HepG2 (cell line): ENCODE measurements at regions not wholly inside any gene's neighbourhood (a gene's known extent, or its start where the extent isn't known, plus 50 kb on each side); places are given as distances from the start of the nearest gene placed in this dataset.
A peak's percentile ranks its signal among the peaks of the same experiment; 100 is the strongest.

ENCODE experiments used
- ATAC-seq: fragments of 200-7000 bp; cut with Tn5 transposase; 3 replicates; pipeline ENCODE4 v1.9.1; 2020; ENCODE audit warnings: mild to moderate bottlenecking, moderate library complexity
- BruUV-seq: library from RNA; stranded (reverse); fragments of 400-500 nt; replicated peaks from 2 replicates; lab custom pipeline; 2021; lab: Mats Ljungman, UMichigan
- CTCF ChIA-PET: fragments of 300-600 bp; formaldehyde crosslinking; extraction: SDS; loops from one replicate; lab custom pipeline; 2021; ENCODE audit warnings: low total read pairs, inconsistent platforms, low intra/inter-chr PET ratio; lab: Yijun Ruan, JAX
- POLR2A ChIA-PET: fragments of 350-600 bp; sonication (Branson Sonifier 250); formaldehyde crosslinking; loops from one replicate; lab custom pipeline; 2020; ENCODE audit warnings: antibody characterized with exemption, inconsistent platforms; lab: Yijun Ruan, JAX
- DNase-seq: peaks from one replicate; pipeline ENCODE4 v3.0.0-alpha.2; 2015; ENCODE audit warnings: low spot score
- FAIRE-seq: peaks from 3 replicates; lab custom pipeline; 2011; peaks lifted over from hg19 to GRCh38; lab: Jason Lieb, UNC
- H2AFZ ChIP-seq: one replicate; pipeline ENCODE4 v1.6.1; 2011; ENCODE audit warnings: low read length, inconsistent platforms
- H3K27ac ChIP-seq: fragments of 300-600 bp; 3 replicates; pipeline ENCODE4 v1.8.0; 2011; ENCODE audit warnings: mixed run types, mild to moderate bottlenecking, mixed read lengths, low read length, inconsistent platforms; ENCODE audit not compliant: insufficient read depth; ENCODE audit errors: extremely low read length
- H3K27me3 ChIP-seq, 2 experiments: fragments of 200-600 bp in 1 of 2; 2 replicates in 1 of 2; 3 replicates in 1 of 2; pipeline versions ENCODE4 v1.6.0 to v1.8.0; 2011; ENCODE audit warnings: low read length in 2 of 2, mild to moderate bottlenecking in 2 of 2, moderate library complexity in 2 of 2, inconsistent platforms in 1 of 2; ENCODE audit not compliant: insufficient read depth in 2 of 2, control insufficient read depth in 1 of 2
- H3K36me3 ChIP-seq, 2 experiments: fragments of 200-600 bp in 1 of 2; replicated peaks in 1 of 2; 2 replicates in 1 of 2; 3 replicates in 1 of 2; pipeline versions ENCODE4 v1.5.1 to v1.8.0; 2011; ENCODE audit warnings: low read length in 2 of 2, inconsistent platforms in 1 of 2; ENCODE audit not compliant: insufficient read depth in 2 of 2, control insufficient read depth in 1 of 2
- H3K4me1 ChIP-seq: 2 replicates; pipeline ENCODE4 v1.5.1; 2012; ENCODE audit warnings: low read length, inconsistent platforms; ENCODE audit not compliant: insufficient read depth
- H3K4me2 ChIP-seq: 2 replicates; pipeline ENCODE4 v1.6.0; 2011; ENCODE audit warnings: low read depth, low read length, inconsistent platforms
- H3K4me3 ChIP-seq, 3 experiments: fragments of 200-600 bp in 1 of 3; sonication (generic), shearing (Covaris generic) in 1 of 3; replicated peaks in 1 of 3; 2 replicates each; pipeline ENCODE4 v1.5.1; 2011 to 2016; ENCODE audit warnings: low read length in 3 of 3, inconsistent platforms in 2 of 3, low read depth in 2 of 3, mild to moderate bottlenecking in 2 of 3, control low read depth in 1 of 3, mixed read lengths in 1 of 3; ENCODE audit not compliant: insufficient read depth in 1 of 3
- H3K79me2 ChIP-seq: one replicate; pipeline ENCODE4 v1.6.1; 2011; ENCODE audit warnings: low read length, inconsistent platforms; ENCODE audit not compliant: insufficient read depth
- H3K9ac ChIP-seq: 2 replicates; pipeline ENCODE4 v1.6.0; 2011; ENCODE audit warnings: mild to moderate bottlenecking, low read depth, low read length, inconsistent platforms; ENCODE audit not compliant: insufficient read depth
- H3K9me3 ChIP-seq: 2 replicates; pipeline ENCODE4 v1.5.1; 2012; ENCODE audit warnings: mild to moderate bottlenecking, low read length
- H4K20me1 ChIP-seq: 2 replicates; pipeline ENCODE4 v1.6.0; 2011; ENCODE audit warnings: inconsistent platforms, mild to moderate bottlenecking, low read length, moderate library complexity; ENCODE audit not compliant: insufficient read depth
- MTA1 ChIP-seq: sonication (generic); formaldehyde crosslinking; IDR thresholded peaks from 2 replicates; pipeline ENCODE4 v1.4.0; 2020; ENCODE audit warnings: missing genetic modification reagents, mild to moderate bottlenecking, borderline replicate concordance
- NFE2L2 ChIP-seq: fragments of 150-350 bp; IDR thresholded peaks from 2 replicates; pipeline ENCODE4 v1.6.1; 2014; ENCODE audit warnings: low read length
- POLR2AphosphoS2 ChIP-seq: IDR thresholded peaks from 2 replicates; pipeline ENCODE4 v1.6.1; 2011; ENCODE audit warnings: low read depth, low read length, improper control_type of control experiment
- PRMT3 ChIP-seq: sonication (generic); formaldehyde crosslinking; IDR thresholded peaks from 2 replicates; pipeline ENCODE4 v1.8.1; 2022; ENCODE audit warnings: low read depth, mild to moderate bottlenecking, moderate library complexity, missing genetic modification reagents, borderline replicate concordance
- RBAK ChIP-seq: sonication (generic); formaldehyde crosslinking; IDR thresholded peaks from 2 replicates; pipeline ENCODE4 v1.5.1; 2020; ENCODE audit warnings: mild to moderate bottlenecking, missing genetic modification reagents
- RFX1 ChIP-seq: fragments of 450-650 bp; IDR thresholded peaks from 2 replicates; pipeline ENCODE4 v1.6.1; 2017
- RFX3 ChIP-seq: IDR thresholded peaks from 2 replicates; pipeline ENCODE4 v1.6.1; 2016; ENCODE audit warnings: missing biosample characterization, missing genetic modification reagents
- ZBTB7B ChIP-seq: sonication (generic); formaldehyde crosslinking; IDR thresholded peaks from 2 replicates; pipeline ENCODE4 v1.4.0; 2020; ENCODE audit warnings: missing genetic modification reagents
- ZFX ChIP-seq: sonication (generic); formaldehyde crosslinking; IDR thresholded peaks from 2 replicates; pipeline ENCODE4 v1.4.0; 2020; ENCODE audit warnings: mild to moderate bottlenecking, low read depth, missing genetic modification reagents, moderate library complexity
- ZNF550 ChIP-seq: sonication (generic); formaldehyde crosslinking; IDR thresholded peaks from 2 replicates; pipeline ENCODE4 v1.4.0; 2020; ENCODE audit warnings: mild to moderate bottlenecking, missing genetic modification reagents, borderline replicate concordance
- ZNF607 ChIP-seq: sonication (generic); formaldehyde crosslinking; IDR thresholded peaks from 2 replicates; pipeline ENCODE4 v1.5.1; 2020; ENCODE audit warnings: missing genetic modification reagents, mild to moderate bottlenecking, borderline replicate concordance
- ZNF629 ChIP-seq: sonication (generic); formaldehyde crosslinking; conservative IDR thresholded peaks from 2 replicates; pipeline ENCODE4 v1.5.0; 2020; ENCODE audit warnings: missing genetic modification reagents
- WGBS: methylation state at CpG from one replicate; pipeline ENCODE4 v1.1.6; 2017; ENCODE audit warnings: low lambda C conversion rate; 5-methylcytosine and 5-hydroxymethylcytosine counted together
- in situ Hi-C: cut with HindIII; loops from 2 replicates; pipeline ENCODE4 v1.10.0; 2017; ENCODE audit warnings: low pct_unique_long_range_greater_than_20kb; ENCODE audit not compliant: extremely low pct_ligation_motif_present
- intact Hi-C: fragments of 100-400 bp; cut with micrococcal nuclease; formaldehyde crosslinking; loops from one replicate; pipeline ENCODE4 v1.10.0; 2022; ENCODE audit not compliant: unreplicated experiment
- TF ChIP-seq, protein P1 (sequence below): sonication (generic); formaldehyde crosslinking; IDR thresholded peaks from 2 replicates; pipeline ENCODE4 v1.5.1; 2020; ENCODE audit warnings: missing genetic modification reagents, mild to moderate bottlenecking, borderline replicate concordance
- TF ChIP-seq, protein P2 (sequence below): sonication (generic); formaldehyde crosslinking; IDR thresholded peaks from 2 replicates; pipeline ENCODE4 v1.5.0; 2020; ENCODE audit warnings: missing genetic modification reagents
- TF ChIP-seq, protein P3 (sequence below): sonication (generic); formaldehyde crosslinking; IDR thresholded peaks from 2 replicates; pipeline ENCODE4 v1.4.0; 2020; ENCODE audit warnings: missing genetic modification reagents
- TF ChIP-seq, protein P4 (sequence below): sonication (generic); formaldehyde crosslinking; IDR thresholded peaks from 2 replicates; pipeline ENCODE4 v1.4.0; 2020; ENCODE audit warnings: mild to moderate bottlenecking, low read depth, missing genetic modification reagents
- TF ChIP-seq, protein P5 (sequence below): sonication (generic); formaldehyde crosslinking; IDR thresholded peaks from 2 replicates; pipeline ENCODE4 v1.8.0; 2022; ENCODE audit warnings: mild to moderate bottlenecking, missing genetic modification reagents, moderate library complexity

DNA sequence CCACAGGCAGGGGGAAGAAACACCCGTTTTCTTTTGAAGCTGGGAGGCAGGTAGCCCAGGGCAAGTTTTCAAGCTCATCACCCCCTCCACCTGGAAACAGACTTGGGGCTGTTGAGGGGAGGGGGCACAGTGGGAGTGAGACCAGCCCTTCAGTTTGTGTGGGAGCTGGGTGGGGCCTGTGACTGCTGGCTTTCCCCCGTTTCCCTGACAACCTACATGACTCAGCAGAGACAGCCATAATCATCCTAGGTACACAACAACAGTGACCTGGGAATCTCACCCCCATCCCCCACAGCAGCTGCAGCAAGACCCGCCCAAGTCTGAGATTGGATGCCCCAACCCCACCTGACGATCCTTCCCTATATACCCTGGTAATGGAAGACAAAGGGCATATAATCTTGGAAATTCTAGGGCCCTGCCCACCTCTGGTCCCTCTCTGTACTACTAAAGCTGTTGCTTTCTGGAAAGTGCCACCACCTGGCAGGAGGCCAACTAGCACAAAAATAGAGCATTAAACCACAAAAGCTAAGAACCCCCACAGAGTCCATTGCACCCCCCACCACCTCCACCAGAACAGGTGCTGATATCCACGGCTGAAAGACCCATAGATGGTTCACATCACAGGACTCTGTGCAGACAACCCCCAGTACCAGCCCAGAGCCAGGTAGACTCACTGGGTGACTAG lies 422.2 kb upstream of the SGO1 start:
- Histone ChIP-seq H3K79me2 (no peaks in the 10 kb centered on the region), H3K4me1 (no peaks in the 10 kb centered on the region), H3K27ac (no peak overlapping the region), H3K4me3 (no peak overlapping the region), H3K27me3 (no peaks in the 10 kb centered on the region), H3K9ac (no peak overlapping the region), H2AFZ (no peak overlapping the region), H4K20me1 (no peaks in the 10 kb centered on the region), H3K36me3 (no peaks in the 10 kb centered on the region), H3K9me3 (peaks cover 88% of the 10 kb centered on the region), H3K4me2 (peak overlapping the region; percentile 19; the same call in 1 of the 2 replicates)
- intact Hi-C loops: no loop called here
- CTCF ChIA-PET: no interaction called here
- FAIRE-seq (no peak), DNase-seq (no peak), ATAC-seq (no peak)
- 10% methylated on average over 4 of the region's 5 CpGs for WGBS
- no TSS peak for BruUV-seq
- POLR2A ChIA-PET: no interaction called here
- in situ Hi-C loops: no loop called here
- TF ChIP-seq RFX3 (CRISPR knock-in tag): 0 out of 2 replicates have a peak, but pooled peaks have one; percentile 24
- TF ChIP-seq RBAK (CRISPR knock-in tag): no peak
- no peak for TF ChIP-seq PRMT3
- TF ChIP-seq NFE2L2: peak; percentile 63
- TF ChIP-seq MTA1 (CRISPR knock-in tag): no peak
- TF ChIP-seq, protein P1, sequence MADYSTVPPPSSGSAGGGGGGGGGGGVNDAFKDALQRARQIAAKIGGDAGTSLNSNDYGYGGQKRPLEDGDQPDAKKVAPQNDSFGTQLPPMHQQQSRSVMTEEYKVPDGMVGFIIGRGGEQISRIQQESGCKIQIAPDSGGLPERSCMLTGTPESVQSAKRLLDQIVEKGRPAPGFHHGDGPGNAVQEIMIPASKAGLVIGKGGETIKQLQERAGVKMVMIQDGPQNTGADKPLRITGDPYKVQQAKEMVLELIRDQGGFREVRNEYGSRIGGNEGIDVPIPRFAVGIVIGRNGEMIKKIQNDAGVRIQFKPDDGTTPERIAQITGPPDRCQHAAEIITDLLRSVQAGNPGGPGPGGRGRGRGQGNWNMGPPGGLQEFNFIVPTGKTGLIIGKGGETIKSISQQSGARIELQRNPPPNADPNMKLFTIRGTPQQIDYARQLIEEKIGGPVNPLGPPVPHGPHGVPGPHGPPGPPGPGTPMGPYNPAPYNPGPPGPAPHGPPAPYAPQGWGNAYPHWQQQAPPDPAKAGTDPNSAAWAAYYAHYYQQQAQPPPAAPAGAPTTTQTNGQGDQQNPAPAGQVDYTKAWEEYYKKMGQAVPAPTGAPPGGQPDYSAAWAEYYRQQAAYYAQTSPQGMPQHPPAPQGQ (CRISPR knock-in tag): no peak
- TF ChIP-seq, protein P2, sequence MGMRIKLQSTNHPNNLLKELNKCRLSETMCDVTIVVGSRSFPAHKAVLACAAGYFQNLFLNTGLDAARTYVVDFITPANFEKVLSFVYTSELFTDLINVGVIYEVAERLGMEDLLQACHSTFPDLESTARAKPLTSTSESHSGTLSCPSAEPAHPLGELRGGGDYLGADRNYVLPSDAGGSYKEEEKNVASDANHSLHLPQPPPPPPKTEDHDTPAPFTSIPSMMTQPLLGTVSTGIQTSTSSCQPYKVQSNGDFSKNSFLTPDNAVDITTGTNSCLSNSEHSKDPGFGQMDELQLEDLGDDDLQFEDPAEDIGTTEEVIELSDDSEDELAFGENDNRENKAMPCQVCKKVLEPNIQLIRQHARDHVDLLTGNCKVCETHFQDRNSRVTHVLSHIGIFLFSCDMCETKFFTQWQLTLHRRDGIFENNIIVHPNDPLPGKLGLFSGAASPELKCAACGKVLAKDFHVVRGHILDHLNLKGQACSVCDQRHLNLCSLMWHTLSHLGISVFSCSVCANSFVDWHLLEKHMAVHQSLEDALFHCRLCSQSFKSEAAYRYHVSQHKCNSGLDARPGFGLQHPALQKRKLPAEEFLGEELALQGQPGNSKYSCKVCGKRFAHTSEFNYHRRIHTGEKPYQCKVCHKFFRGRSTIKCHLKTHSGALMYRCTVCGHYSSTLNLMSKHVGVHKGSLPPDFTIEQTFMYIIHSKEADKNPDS (CRISPR knock-in tag): no peak
- TF ChIP-seq ZNF550: no peak
- TF ChIP-seq, protein P3, sequence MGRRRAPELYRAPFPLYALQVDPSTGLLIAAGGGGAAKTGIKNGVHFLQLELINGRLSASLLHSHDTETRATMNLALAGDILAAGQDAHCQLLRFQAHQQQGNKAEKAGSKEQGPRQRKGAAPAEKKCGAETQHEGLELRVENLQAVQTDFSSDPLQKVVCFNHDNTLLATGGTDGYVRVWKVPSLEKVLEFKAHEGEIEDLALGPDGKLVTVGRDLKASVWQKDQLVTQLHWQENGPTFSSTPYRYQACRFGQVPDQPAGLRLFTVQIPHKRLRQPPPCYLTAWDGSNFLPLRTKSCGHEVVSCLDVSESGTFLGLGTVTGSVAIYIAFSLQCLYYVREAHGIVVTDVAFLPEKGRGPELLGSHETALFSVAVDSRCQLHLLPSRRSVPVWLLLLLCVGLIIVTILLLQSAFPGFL: no peak
- TF ChIP-seq, protein P4, sequence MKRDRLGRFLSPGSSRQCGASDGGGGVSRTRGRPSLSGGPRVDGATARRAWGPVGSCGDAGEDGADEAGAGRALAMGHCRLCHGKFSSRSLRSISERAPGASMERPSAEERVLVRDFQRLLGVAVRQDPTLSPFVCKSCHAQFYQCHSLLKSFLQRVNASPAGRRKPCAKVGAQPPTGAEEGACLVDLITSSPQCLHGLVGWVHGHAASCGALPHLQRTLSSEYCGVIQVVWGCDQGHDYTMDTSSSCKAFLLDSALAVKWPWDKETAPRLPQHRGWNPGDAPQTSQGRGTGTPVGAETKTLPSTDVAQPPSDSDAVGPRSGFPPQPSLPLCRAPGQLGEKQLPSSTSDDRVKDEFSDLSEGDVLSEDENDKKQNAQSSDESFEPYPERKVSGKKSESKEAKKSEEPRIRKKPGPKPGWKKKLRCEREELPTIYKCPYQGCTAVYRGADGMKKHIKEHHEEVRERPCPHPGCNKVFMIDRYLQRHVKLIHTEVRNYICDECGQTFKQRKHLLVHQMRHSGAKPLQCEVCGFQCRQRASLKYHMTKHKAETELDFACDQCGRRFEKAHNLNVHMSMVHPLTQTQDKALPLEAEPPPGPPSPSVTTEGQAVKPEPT: no peak
- TF ChIP-seq ZNF607 (CRISPR knock-in tag): no peak
- no peak for TF ChIP-seq ZBTB7B (CRISPR knock-in tag)
- no peak for TF ChIP-seq ZFX (CRISPR knock-in tag)
- TF ChIP-seq, protein P5, sequence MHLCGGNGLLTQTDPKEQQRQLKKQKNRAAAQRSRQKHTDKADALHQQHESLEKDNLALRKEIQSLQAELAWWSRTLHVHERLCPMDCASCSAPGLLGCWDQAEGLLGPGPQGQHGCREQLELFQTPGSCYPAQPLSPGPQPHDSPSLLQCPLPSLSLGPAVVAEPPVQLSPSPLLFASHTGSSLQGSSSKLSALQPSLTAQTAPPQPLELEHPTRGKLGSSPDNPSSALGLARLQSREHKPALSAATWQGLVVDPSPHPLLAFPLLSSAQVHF (CRISPR knock-in tag): no peak
- TF ChIP-seq RFX1: peak; percentile 16; the same call in 1 of the 2 replicates
- no peak for TF ChIP-seq POLR2AphosphoS2
- TF ChIP-seq ZNF629 (CRISPR knock-in tag): no peak
